ENCODE measurements at regions not wholly inside any gene's neighbourhood (a gene's known extent, or its start where the extent isn't known, plus 50 kb on each side); places are given as distances from the start of the nearest gene placed in this dataset.

- no peak for DNase-seq (ENCODE audit: extremely low spot score)
- intact Hi-C loops (cut with DNase I) = no loop called here
- Histone ChIP-seq H3K27me3 (no peaks in the 10 kb centered on the region), H3K4me1 (peaks cover 0 to 11% (median 9%) of the 10 kb centered on the region in 4 donors), H3K9me3 (no peaks in the 10 kb centered on the region), H3K4me3 (no peak overlapping the region), H3K27ac (replicated peaks in 1 of 4) (no peak overlapping the region), H3K36me3 (no peaks in the 10 kb centered on the region)
- no peak for TF ChIP-seq POLR2AphosphoS5 (IDR thresholded peaks at IDR 0.05)
- no peak for TF ChIP-seq EP300 (IDR thresholded peaks at IDR 0.05)
- no peak for TF ChIP-seq CTCF (IDR thresholded peaks at IDR 0.05)
- no peak for TF ChIP-seq POLR2A (IDR thresholded peaks at IDR 0.05; ENCODE audit: low read depth)
- 81% methylated on average over 15 of the region's 15 CpGs for WGBS
Observed at GRCh38 chr11:71138737-71139425, 113.5 kb downstream of the SHANK2 start.

GRCh38 chr11:71137376-71137775 is 115.0 kb downstream of the SHANK2 start:
- no peak overlapping the region for H3K27ac ChIP-seq (replicated peaks in 1 of 4)
- WGBS = 90% methylated on average over 9 of the region's 9 CpGs
- peaks cover 0 to under 1% (median 0%) of the 10 kb centered on the region in 4 donors for H3K27me3 ChIP-seq
- TF ChIP-seq POLR2AphosphoS5 (IDR thresholded peaks at IDR 0.05) (no peak), POLR2A (IDR thresholded peaks at IDR 0.05; ENCODE audit: low read depth) (no peak), EP300 (IDR thresholded peaks at IDR 0.05) (no peak), CTCF (IDR thresholded peaks at IDR 0.05) (no peak)
- DNase-seq (ENCODE audit: extremely low spot score) = no peak
- H3K9me3 ChIP-seq = no peaks in the 10 kb centered on the region
- no peaks in the 10 kb centered on the region for H3K36me3 ChIP-seq
- intact Hi-C loops (cut with DNase I) = no loop called here
- H3K4me1 ChIP-seq = peaks cover 0 to 11% (median 9%) of the 10 kb centered on the region in 4 donors
- no peak overlapping the region for H3K4me3 ChIP-seq

DNA sequence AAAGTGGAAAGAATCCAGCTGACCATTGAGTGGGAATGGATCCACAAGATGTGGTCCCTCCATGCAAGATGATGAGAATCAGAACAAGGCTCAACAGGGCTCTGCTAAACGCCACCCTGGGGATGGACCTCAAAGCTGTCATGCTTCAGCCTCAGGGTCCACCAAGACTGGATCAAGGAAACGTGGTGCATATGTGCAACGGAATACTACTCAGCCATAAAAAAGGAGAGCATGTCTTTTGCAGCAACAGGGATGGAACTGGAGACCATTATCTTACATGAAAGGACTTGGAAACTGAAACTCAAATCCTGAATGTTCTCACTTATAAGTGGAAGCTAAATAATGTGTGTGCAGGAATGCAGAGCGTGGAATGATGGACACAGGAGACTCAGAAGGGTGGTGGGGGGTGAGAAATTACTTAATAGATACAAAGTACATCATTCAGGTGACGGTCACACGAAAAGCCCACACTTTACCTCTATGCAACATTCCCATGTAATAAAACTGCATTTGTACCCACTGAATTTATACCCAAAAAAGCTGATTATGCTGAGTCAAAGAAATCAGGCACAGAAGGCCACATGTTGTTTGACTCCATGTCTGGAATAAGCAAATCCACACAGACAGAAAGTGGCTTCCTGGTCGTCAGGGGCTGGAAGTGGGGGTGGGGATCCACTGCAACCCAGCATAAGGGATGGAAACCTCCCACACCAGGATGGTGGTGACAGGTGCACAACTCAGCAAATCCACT is 116.1 kb downstream of the SHANK2 start:
- WGBS = 86% methylated on average over 7 of the region's 7 CpGs
- no peak overlapping the region for H3K27ac ChIP-seq (replicated peaks in 1 of 4)
- intact Hi-C loops (cut with DNase I) = no loop called here
- peaks cover 0 to 11% (median 9%) of the 10 kb centered on the region in 4 donors for H3K4me1 ChIP-seq
- no peak overlapping the region for H3K4me3 ChIP-seq
- no peak for DNase-seq (ENCODE audit: extremely low spot score)
- no peaks in the 10 kb centered on the region for H3K36me3 ChIP-seq
- peaks cover 0 to 8% (median 0%) of the 10 kb centered on the region in 4 donors for H3K27me3 ChIP-seq
- no peak for TF ChIP-seq CTCF (IDR thresholded peaks at IDR 0.05)
- no peak for TF ChIP-seq POLR2A (IDR thresholded peaks at IDR 0.05; ENCODE audit: low read depth)
- TF ChIP-seq EP300 (IDR thresholded peaks at IDR 0.05) = no peak
- no peak for TF ChIP-seq POLR2AphosphoS5 (IDR thresholded peaks at IDR 0.05)
- no peaks in the 10 kb centered on the region for H3K9me3 ChIP-seq

- Histone ChIP-seq H3K27ac (replicated peaks in 1 of 4) (no peak overlapping the region), H3K4me3 (no peak overlapping the region), H3K4me1 (peaks cover 0 to 8% (median 7%) of the 10 kb centered on the region in 4 donors), H3K9me3 (no peaks in the 10 kb centered on the region), H3K27me3 (peaks cover 0 to 8% (median 0%) of the 10 kb centered on the region in 4 donors), H3K36me3 (no peaks in the 10 kb centered on the region)
- TF ChIP-seq POLR2A (IDR thresholded peaks at IDR 0.05; ENCODE audit: low read depth) = no peak
- TF ChIP-seq CTCF (IDR thresholded peaks at IDR 0.05) = no peak
- TF ChIP-seq POLR2AphosphoS5 (IDR thresholded peaks at IDR 0.05) = no peak
- TF ChIP-seq EP300 (IDR thresholded peaks at IDR 0.05) = no peak
- no peak for DNase-seq (ENCODE audit: extremely low spot score)
- intact Hi-C loops (cut with DNase I) = no loop called here
- 95% methylated on average over 6 of the region's 6 CpGs for WGBS
Observed at GRCh38 chr11:71135112-71135511, 117.3 kb downstream of the SHANK2 start.
